HG02938 (cell line): ENCODE measurements at regions not wholly inside any gene's neighbourhood (a gene's known extent, or its start where the extent isn't known, plus 50 kb on each side); places are given as distances from the start of the nearest gene placed in this dataset.

Experiments
- ATAC-seq: cut with Tn5 transposase; IDR thresholded peaks from one replicate; pipeline ENCODE4 v1.9.1; 2021; ENCODE audit warnings: mild to moderate bottlenecking, moderate library complexity; ENCODE audit not compliant: unreplicated experiment

GRCh38 chr2:62370321-62371250, 135.4 kb downstream of the TMEM17 start:
- no peak for ATAC-seq

DNA sequence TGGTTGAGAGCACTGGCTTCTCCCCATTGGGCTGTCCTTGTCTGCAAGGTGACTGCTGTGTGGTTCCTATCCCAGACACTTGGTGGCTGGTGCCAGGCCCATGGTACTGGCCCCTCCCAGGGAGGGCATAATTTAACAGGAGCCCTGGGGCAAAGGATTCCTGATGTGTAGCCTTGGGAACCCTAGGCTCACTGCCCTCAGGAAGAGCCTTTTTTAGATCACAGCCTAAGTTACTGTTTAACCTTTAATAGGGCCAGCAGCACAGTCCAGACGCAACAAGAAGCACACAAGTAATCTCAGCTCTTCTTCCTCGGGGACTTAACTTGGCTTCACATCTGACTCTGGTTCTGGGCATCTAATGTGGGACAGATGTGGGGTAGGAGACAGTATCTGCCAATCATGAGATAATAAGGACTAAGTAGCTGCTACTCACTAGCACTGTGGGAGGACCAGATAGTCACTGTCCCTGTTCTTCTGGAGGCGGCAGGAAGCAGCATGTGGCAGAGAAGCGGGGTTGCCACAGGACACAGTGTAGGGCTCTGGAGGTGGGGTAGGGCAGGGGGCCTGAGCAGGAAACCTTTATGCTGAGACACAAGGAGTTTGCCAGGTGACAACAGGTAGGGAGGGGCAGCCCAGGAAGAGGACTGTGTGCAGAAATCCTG, 136.3 kb downstream of the TMEM17 start:
- ATAC-seq, result no peak

- no peak for ATAC-seq
Observed at GRCh38 chr2:62364791-62365528, 141.0 kb downstream of the TMEM17 start.

DNA sequence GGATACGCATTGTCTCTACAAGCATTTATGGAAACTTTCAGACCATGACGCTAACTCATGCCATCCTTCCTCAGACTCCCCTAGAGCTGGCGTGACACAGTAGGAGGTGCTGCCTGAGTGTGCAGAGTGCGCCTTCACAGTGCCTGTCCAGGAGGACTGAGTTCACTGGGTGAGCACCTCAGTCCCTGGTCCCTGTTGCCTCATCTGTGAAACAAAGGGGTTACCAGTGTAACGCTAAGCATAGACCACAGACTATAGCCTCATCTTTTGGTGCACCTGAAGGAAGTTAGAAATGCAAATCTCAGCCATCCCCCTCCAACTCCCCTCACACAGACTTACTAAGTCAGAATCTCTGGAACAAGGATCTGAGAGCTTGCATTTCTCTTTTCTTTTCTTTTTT, 142.8 kb downstream of the TMEM17 start:
- peak; percentile 68 for ATAC-seq

- ATAC-seq, result peak; percentile 18
Observed at GRCh38 chr2:62362561-62362960, 143.4 kb downstream of the TMEM17 start.

DNA sequence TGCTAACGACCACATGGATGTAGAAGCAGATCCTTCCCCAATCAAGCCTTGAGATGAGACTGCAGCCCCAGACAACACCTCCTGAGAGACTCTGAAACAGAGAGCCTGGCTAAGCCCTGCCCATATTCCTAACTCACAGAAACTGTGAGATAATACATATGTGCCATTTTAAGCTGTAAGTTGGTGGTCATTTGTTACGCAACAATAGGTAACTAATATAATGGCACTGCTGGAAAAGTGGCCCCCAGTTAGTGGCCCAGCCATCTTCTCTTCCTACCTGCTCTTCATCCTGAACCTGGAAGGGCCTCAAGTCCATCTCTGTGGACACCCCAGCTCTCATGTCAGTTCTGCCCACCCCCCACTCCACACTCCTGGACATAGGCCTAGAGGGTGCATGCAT, 144.0 kb downstream of the TMEM17 start:
- ATAC-seq, result no peak

GRCh38 chr2:62354771-62355561, 151.0 kb downstream of the TMEM17 start:
- no peak for ATAC-seq

GRCh38 chr2:62352031-62352430, 154.0 kb downstream of the TMEM17 start:
- no peak for ATAC-seq

- no peak for ATAC-seq
Observed at GRCh38 chr2:62349788-62350187, 153.9 kb downstream of the B3GNT2 start.

DNA sequence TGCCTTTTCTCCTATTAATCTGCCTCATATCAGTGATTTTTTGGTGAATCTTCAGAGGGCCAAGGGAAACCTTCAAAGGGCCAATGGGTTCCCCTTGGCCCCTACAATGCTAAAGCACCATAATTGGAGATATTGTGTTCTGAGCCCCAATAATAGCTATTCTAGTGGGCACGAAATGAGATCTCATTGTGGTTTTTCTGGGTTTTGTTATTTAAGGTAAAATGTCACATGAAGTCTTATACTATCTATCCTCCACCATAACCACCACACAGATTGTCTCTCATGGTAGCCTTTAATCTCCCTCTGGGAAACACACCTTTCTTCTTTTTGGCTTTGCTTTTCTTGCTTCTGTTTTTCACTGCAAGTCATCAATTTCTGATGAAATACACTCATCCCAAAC, 152.8 kb downstream of the B3GNT2 start:
- ATAC-seq, result no peak

GRCh38 chr2:62347563-62348270, 151.8 kb downstream of the B3GNT2 start:
- ATAC-seq, result no peak

DNA sequence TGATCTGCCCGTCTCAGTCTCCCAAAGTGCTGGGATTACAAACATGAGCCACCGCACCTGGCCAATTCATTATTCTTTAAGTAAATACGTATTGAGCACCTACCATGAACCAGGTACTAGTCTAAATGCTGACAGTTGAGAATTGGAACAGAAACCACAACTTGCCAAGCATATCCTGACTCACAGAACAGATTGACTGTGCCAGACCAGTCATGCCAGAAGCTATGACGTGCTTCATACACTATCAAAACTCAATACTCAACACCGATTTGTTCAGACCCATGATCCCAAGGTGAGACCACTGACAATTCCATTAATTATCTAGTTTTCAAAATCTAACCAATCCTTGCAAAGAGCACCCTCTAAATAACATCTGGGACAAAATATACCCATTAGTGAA, 148.6 kb downstream of the B3GNT2 start:
- peak; percentile 60 for ATAC-seq

- no peak for ATAC-seq
Observed at GRCh38 chr2:62343636-62344337, 147.9 kb downstream of the B3GNT2 start.

GRCh38 chr2:62343206-62343605, 147.3 kb downstream of the B3GNT2 start:
- ATAC-seq, result no peak

GRCh38 chr2:62340994-62341484, 145.1 kb downstream of the B3GNT2 start:
- no peak for ATAC-seq

GRCh38 chr2:62339837-62340236, 143.9 kb downstream of the B3GNT2 start:
- no peak for ATAC-seq

GRCh38 chr2:62339413-62339812, 143.5 kb downstream of the B3GNT2 start:
- ATAC-seq, result no peak

DNA sequence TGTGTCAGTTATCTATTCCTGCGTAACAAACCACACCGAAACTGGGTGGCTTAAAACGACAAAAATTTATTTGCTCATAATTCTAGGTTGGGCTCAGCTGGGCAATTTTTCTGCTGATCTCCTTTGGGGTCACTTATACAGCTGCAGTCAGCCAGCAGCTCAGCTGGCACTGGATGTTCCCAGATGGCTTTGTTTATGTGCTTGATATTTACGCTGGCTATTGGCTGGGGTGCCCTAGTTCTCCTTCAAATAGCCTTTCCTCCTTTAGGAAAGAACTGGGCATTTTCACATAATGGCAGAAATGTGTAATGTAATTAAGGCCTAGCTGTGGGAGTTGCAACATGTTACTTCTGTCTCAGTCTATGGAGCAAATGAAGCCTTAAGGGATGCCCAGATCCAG, 142.2 kb downstream of the B3GNT2 start:
- ATAC-seq, result no peak

DNA sequence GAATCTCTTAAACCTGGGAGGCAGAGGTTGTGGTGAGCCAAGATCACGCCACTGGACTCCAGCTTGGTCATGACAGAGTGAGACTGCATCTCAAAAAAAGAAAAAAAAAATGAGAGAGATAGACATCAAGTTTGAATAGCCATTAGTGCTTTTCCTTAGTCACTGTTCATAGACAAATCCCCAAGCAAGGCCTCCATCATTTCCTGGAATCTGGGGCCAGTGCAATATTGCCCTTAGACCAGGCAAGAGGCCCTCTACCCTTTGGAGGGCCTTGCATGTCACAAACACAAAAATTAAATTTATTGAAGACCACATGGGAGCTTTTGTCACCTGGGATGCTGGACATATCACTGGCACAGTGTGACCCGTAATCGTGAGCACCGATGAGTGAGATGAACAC, 141.5 kb downstream of the B3GNT2 start:
- ATAC-seq, result no peak
